Testis (tissue), 2 donors: ENCODE measurements at regions not wholly inside any gene's neighbourhood (a gene's known extent, or its start where the extent isn't known, plus 50 kb on each side); places are given as distances from the start of the nearest gene placed in this dataset.
"Not testable (repeated sequence)": the region's sequence is repeated elsewhere in the genome, so short reads cannot be mapped to it uniquely, and the experiment has no call there.

Experiments used
- DNase-seq: peaks from one replicate; pipeline ENCODE4 v3.0.0-alpha.2; 2019
- H3K27ac ChIP-seq, 2 donors: fragments of 200-600 bp; sonication (generic); one replicate each; pipeline ENCODE4 v1.5.1; 2019
- H3K27me3 ChIP-seq: fragments of 200-600 bp; sonication (generic); one replicate; pipeline ENCODE4 v1.5.1; 2019
- H3K36me3 ChIP-seq: fragments of 200-600 bp; sonication (generic); one replicate; pipeline ENCODE4 v1.5.1; 2017; ENCODE audit warnings: low read depth; ENCODE audit errors: missing control alignments
- H3K4me1 ChIP-seq: fragments of 200-600 bp; sonication (generic); one replicate; pipeline ENCODE4 v1.5.1; 2019
- H3K4me3 ChIP-seq, 2 donors: fragments of 200-600 bp; sonication (generic); one replicate each; pipeline ENCODE4 v1.5.1; 2017 to 2019
- H3K9me3 ChIP-seq: fragments of 200-600 bp; sonication (generic); one replicate; pipeline ENCODE4 v1.5.1; 2017
- CTCF ChIP-seq, 3 experiments: fragments of 450-650 bp in 2 of 3; fragments of 200-600 bp in 1 of 3; sonication (generic) in 1 of 3; IDR thresholded peaks; one replicate each; pipeline ENCODE4 v1.5.1; 2016 to 2019; ENCODE audit warnings: antibody characterized with exemption in 3 of 3, mild to moderate bottlenecking in 2 of 3, moderate library complexity in 1 of 3
- POLR2A ChIP-seq: fragments of 450-650 bp; IDR thresholded peaks from one replicate; pipeline ENCODE4 v1.6.1; 2017; ENCODE audit warnings: antibody characterized with exemption, mild to moderate bottlenecking, moderate library complexity
- WGBS, 2 donors: methylation state at CpG; one replicate each; pipeline ENCODE4 v1.1.5; 2018; 5-methylcytosine and 5-hydroxymethylcytosine counted together
- intact Hi-C: fragments of 100-400 bp; cut with DNase I; formaldehyde crosslinking; loops from one replicate; pipeline ENCODE4 v1.15.1; 2023; ENCODE audit warnings: low total_unique reads

- Histone ChIP-seq H3K27me3 (no peaks in the 10 kb centered on the region), H3K36me3 (no peaks in the 10 kb centered on the region), H3K4me3 (no peak overlapping the region), H3K9me3 (no peaks in the 10 kb centered on the region), H3K4me1 (no peaks in the 10 kb centered on the region), H3K27ac (no peak overlapping the region)
- no peak for DNase-seq
- intact Hi-C loops = no loop called here
- WGBS, 2 donors = 73 to 89% methylated on average over 5 of the region's 5 CpGs
- TF ChIP-seq CTCF (IDR thresholded peaks at IDR 0.05) = no peak
- TF ChIP-seq POLR2A = no peak
These were observed 58.2 kb upstream of the DUSP21 start for GRCh38 chrX:44785652-44786051.

- no peaks in the 10 kb centered on the region for H3K9me3 ChIP-seq
- no peak for DNase-seq
- intact Hi-C loops = no loop called here
- no peaks in the 10 kb centered on the region for H3K36me3 ChIP-seq
- H3K27ac ChIP-seq = no peak overlapping the region
- no peaks in the 10 kb centered on the region for H3K27me3 ChIP-seq
- no peak overlapping the region for H3K4me3 ChIP-seq
- 46 to 61% methylated on average over 2 of the region's 2 CpGs for WGBS, 2 donors
- H3K4me1 ChIP-seq = no peaks in the 10 kb centered on the region
- TF ChIP-seq POLR2A (no peak), CTCF (IDR thresholded peaks at IDR 0.05) (no peak)
These were observed 59.6 kb upstream of the DUSP21 start for GRCh38 chrX:44784241-44784640.

GRCh38 chrX:44778254-44778653 is 65.6 kb upstream of the DUSP21 start:
- Histone ChIP-seq H3K9me3 (no peaks in the 10 kb centered on the region), H3K4me1 (no peaks in the 10 kb centered on the region), H3K27me3 (no peaks in the 10 kb centered on the region), H3K27ac (no peak overlapping the region), H3K4me3 (no peak overlapping the region), H3K36me3 (no peaks in the 10 kb centered on the region)
- DNase-seq = no peak
- WGBS, 2 donors = 73 to 90% methylated on average over 5 to 7 of the region's 7 CpGs
- no peak for TF ChIP-seq CTCF (IDR thresholded peaks at IDR 0.05)
- TF ChIP-seq POLR2A = no peak
- intact Hi-C loops = no loop called here

GRCh38 chrX:44775726-44776125 is 68.1 kb upstream of the DUSP21 start:
- no peaks in the 10 kb centered on the region for H3K27me3 ChIP-seq
- no peaks in the 10 kb centered on the region for H3K4me1 ChIP-seq
- TF ChIP-seq POLR2A (no peak), CTCF (IDR thresholded peaks at IDR 0.05) (no peak)
- DNase-seq = no peak
- no peak overlapping the region for H3K27ac ChIP-seq
- H3K4me3 ChIP-seq = no peak overlapping the region
- WGBS, 2 donors = 92% methylated on average over 6 of the region's 6 CpGs; no CpG with 5 or more reads in 1 of the 2 donors
- H3K9me3 ChIP-seq = no peaks in the 10 kb centered on the region
- intact Hi-C loops = no loop called here
- no peaks in the 10 kb centered on the region for H3K36me3 ChIP-seq

- DNase-seq, intact Hi-C loops, H3K36me3 ChIP-seq: not testable (repeated sequence)
These were observed 69.8 kb upstream of the DUSP21 start for GRCh38 chrX:44774066-44774465.

More at GRCh38 chrX:44774066-44774465, 69.8 kb upstream of the DUSP21 start:
- 58 to 59% methylated on average over 10 of the region's 10 CpGs for WGBS, 2 donors
- H3K27me3 ChIP-seq, H3K9me3 ChIP-seq, H3K27ac ChIP-seq, H3K4me3 ChIP-seq, H3K4me1 ChIP-seq: not testable (repeated sequence)
